HepG2 (cell line): ENCODE measurements at regions not wholly inside any gene's neighbourhood (a gene's known extent, or its start where the extent isn't known, plus 50 kb on each side); places are given as distances from the start of the nearest gene placed in this dataset.

Experiments used
- ATAC-seq: fragments of 200-7000 bp; cut with Tn5 transposase; 3 replicates; pipeline ENCODE4 v1.9.1; 2020; ENCODE audit warnings: mild to moderate bottlenecking, moderate library complexity
- BruUV-seq: library from RNA; stranded (reverse); fragments of 400-500 nt; replicated peaks from 2 replicates; lab custom pipeline; 2021; lab: Mats Ljungman, UMichigan
- CTCF ChIA-PET: fragments of 300-600 bp; formaldehyde crosslinking; extraction: SDS; loops from one replicate; lab custom pipeline; 2021; ENCODE audit warnings: low total read pairs, inconsistent platforms, low intra/inter-chr PET ratio; lab: Yijun Ruan, JAX
- POLR2A ChIA-PET: fragments of 350-600 bp; sonication (Branson Sonifier 250); formaldehyde crosslinking; loops from one replicate; lab custom pipeline; 2020; ENCODE audit warnings: antibody characterized with exemption, inconsistent platforms; lab: Yijun Ruan, JAX
- DNase-seq: peaks from one replicate; pipeline ENCODE4 v3.0.0-alpha.2; 2015; ENCODE audit warnings: low spot score
- FAIRE-seq: peaks from 3 replicates; lab custom pipeline; 2011; peaks lifted over from hg19 to GRCh38; lab: Jason Lieb, UNC
- H2AFZ ChIP-seq: one replicate; pipeline ENCODE4 v1.6.1; 2011; ENCODE audit warnings: low read length, inconsistent platforms
- H3K27ac ChIP-seq: fragments of 300-600 bp; 3 replicates; pipeline ENCODE4 v1.8.0; 2011; ENCODE audit warnings: mixed run types, mild to moderate bottlenecking, mixed read lengths, low read length, inconsistent platforms; ENCODE audit not compliant: insufficient read depth; ENCODE audit errors: extremely low read length
- H3K27me3 ChIP-seq, 2 experiments: fragments of 200-600 bp in 1 of 2; 2 replicates in 1 of 2; 3 replicates in 1 of 2; pipeline versions ENCODE4 v1.6.0 to v1.8.0; 2011; ENCODE audit warnings: low read length in 2 of 2, mild to moderate bottlenecking in 2 of 2, moderate library complexity in 2 of 2, inconsistent platforms in 1 of 2; ENCODE audit not compliant: insufficient read depth in 2 of 2, control insufficient read depth in 1 of 2
- H3K36me3 ChIP-seq, 2 experiments: fragments of 200-600 bp in 1 of 2; replicated peaks in 1 of 2; 2 replicates in 1 of 2; 3 replicates in 1 of 2; pipeline versions ENCODE4 v1.5.1 to v1.8.0; 2011; ENCODE audit warnings: low read length in 2 of 2, inconsistent platforms in 1 of 2; ENCODE audit not compliant: insufficient read depth in 2 of 2, control insufficient read depth in 1 of 2
- H3K4me1 ChIP-seq: 2 replicates; pipeline ENCODE4 v1.5.1; 2012; ENCODE audit warnings: low read length, inconsistent platforms; ENCODE audit not compliant: insufficient read depth
- H3K4me2 ChIP-seq: 2 replicates; pipeline ENCODE4 v1.6.0; 2011; ENCODE audit warnings: low read depth, low read length, inconsistent platforms
- H3K4me3 ChIP-seq, 3 experiments: fragments of 200-600 bp in 1 of 3; sonication (generic), shearing (Covaris generic) in 1 of 3; replicated peaks in 1 of 3; 2 replicates each; pipeline ENCODE4 v1.5.1; 2011 to 2016; ENCODE audit warnings: low read length in 3 of 3, inconsistent platforms in 2 of 3, low read depth in 2 of 3, mild to moderate bottlenecking in 2 of 3, control low read depth in 1 of 3, mixed read lengths in 1 of 3; ENCODE audit not compliant: insufficient read depth in 1 of 3
- H3K79me2 ChIP-seq: one replicate; pipeline ENCODE4 v1.6.1; 2011; ENCODE audit warnings: low read length, inconsistent platforms; ENCODE audit not compliant: insufficient read depth
- H3K9ac ChIP-seq: 2 replicates; pipeline ENCODE4 v1.6.0; 2011; ENCODE audit warnings: mild to moderate bottlenecking, low read depth, low read length, inconsistent platforms; ENCODE audit not compliant: insufficient read depth
- H3K9me3 ChIP-seq: 2 replicates; pipeline ENCODE4 v1.5.1; 2012; ENCODE audit warnings: mild to moderate bottlenecking, low read length
- H4K20me1 ChIP-seq: 2 replicates; pipeline ENCODE4 v1.6.0; 2011; ENCODE audit warnings: inconsistent platforms, mild to moderate bottlenecking, low read length, moderate library complexity; ENCODE audit not compliant: insufficient read depth
- EEA1 ChIP-seq: sonication (generic); formaldehyde crosslinking; IDR thresholded peaks from 2 replicates; pipeline ENCODE4 v1.5.1; 2020; ENCODE audit warnings: mild to moderate bottlenecking, missing genetic modification reagents, borderline replicate concordance
- GATAD2A ChIP-seq: IDR thresholded peaks from 2 replicates; pipeline ENCODE4 v1.6.1; 2016
- NR2C2 ChIP-seq: sonication (generic); formaldehyde crosslinking; IDR thresholded peaks from 2 replicates; pipeline ENCODE4 v1.4.0; 2020; ENCODE audit warnings: missing genetic modification reagents, mild to moderate bottlenecking, moderate library complexity, borderline replicate concordance
- PAX8 ChIP-seq: sonication (generic); formaldehyde crosslinking; IDR thresholded peaks from 2 replicates; pipeline ENCODE4 v1.8.0; 2022; ENCODE audit warnings: mild to moderate bottlenecking, missing genetic modification reagents, borderline replicate concordance
- WGBS: methylation state at CpG from one replicate; pipeline ENCODE4 v1.1.6; 2017; ENCODE audit warnings: low lambda C conversion rate; 5-methylcytosine and 5-hydroxymethylcytosine counted together
- in situ Hi-C: cut with HindIII; loops from 2 replicates; pipeline ENCODE4 v1.10.0; 2017; ENCODE audit warnings: low pct_unique_long_range_greater_than_20kb; ENCODE audit not compliant: extremely low pct_ligation_motif_present
- intact Hi-C: fragments of 100-400 bp; cut with micrococcal nuclease; formaldehyde crosslinking; loops from one replicate; pipeline ENCODE4 v1.10.0; 2022; ENCODE audit not compliant: unreplicated experiment
- TF ChIP-seq, protein P1 (sequence below): sonication (generic); formaldehyde crosslinking; IDR thresholded peaks from 2 replicates; pipeline ENCODE4 v1.4.0; 2020; ENCODE audit warnings: missing genetic modification reagents, borderline replicate concordance
- TF ChIP-seq, protein P2 (sequence below), 2 experiments: sonication (generic) in 1 of 2; formaldehyde crosslinking in 1 of 2; IDR thresholded peaks; 2 replicates each; pipeline versions ENCODE4 v1.4.0 to v1.6.1; 2018 to 2020; ENCODE audit warnings: missing genetic modification reagents in 2 of 2, borderline replicate concordance in 1 of 2, low read depth in 1 of 2, mild to moderate bottlenecking in 1 of 2, missing biosample characterization in 1 of 2
- TF ChIP-seq, protein P3 (sequence below): IDR thresholded peaks from 2 replicates; pipeline ENCODE4 v1.6.1; 2016; ENCODE audit warnings: mild to moderate bottlenecking

DNA sequence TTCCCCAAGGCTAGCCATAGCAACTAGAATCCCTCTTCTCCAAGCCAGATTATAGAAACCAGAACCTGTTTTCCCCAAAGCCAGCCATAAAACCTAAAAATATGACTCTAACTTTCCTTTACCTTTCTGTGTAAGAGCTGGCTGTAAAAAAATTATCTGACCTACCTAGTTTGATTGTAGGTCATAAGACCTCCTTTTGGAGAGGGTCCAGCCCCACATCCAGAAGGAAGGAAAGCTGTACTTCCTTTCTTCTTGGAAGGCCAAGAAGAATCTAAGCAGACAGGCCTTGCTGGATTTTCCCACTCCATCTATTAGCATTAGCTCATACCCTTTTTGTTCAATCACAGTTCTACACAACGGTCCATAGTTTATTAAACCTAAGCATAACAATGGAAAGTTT is 1006.3 kb downstream of the SORCS3 start (continued):
- TF ChIP-seq GATAD2A (CRISPR knock-in tag) (no peak), NR2C2 (CRISPR knock-in tag) (no peak)
- TF ChIP-seq, protein P1, sequence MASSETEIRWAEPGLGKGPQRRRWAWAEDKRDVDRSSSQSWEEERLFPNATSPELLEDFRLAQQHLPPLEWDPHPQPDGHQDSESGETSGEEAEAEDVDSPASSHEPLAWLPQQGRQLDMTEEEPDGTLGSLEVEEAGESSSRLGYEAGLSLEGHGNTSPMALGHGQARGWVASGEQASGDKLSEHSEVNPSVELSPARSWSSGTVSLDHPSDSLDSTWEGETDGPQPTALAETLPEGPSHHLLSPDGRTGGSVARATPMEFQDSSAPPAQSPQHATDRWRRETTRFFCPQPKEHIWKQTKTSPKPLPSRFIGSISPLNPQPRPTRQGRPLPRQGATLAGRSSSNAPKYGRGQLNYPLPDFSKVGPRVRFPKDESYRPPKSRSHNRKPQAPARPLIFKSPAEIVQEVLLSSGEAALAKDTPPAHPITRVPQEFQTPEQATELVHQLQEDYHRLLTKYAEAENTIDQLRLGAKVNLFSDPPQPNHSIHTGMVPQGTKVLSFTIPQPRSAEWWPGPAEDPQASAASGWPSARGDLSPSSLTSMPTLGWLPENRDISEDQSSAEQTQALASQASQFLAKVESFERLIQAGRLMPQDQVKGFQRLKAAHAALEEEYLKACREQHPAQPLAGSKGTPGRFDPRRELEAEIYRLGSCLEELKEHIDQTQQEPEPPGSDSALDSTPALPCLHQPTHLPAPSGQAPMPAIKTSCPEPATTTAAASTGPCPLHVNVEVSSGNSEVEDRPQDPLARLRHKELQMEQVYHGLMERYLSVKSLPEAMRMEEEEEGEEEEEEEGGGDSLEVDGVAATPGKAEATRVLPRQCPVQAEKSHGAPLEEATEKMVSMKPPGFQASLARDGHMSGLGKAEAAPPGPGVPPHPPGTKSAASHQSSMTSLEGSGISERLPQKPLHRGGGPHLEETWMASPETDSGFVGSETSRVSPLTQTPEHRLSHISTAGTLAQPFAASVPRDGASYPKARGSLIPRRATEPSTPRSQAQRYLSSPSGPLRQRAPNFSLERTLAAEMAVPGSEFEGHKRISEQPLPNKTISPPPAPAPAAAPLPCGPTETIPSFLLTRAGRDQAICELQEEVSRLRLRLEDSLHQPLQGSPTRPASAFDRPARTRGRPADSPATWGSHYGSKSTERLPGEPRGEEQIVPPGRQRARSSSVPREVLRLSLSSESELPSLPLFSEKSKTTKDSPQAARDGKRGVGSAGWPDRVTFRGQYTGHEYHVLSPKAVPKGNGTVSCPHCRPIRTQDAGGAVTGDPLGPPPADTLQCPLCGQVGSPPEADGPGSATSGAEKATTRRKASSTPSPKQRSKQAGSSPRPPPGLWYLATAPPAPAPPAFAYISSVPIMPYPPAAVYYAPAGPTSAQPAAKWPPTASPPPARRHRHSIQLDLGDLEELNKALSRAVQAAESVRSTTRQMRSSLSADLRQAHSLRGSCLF: no peak

DNA sequence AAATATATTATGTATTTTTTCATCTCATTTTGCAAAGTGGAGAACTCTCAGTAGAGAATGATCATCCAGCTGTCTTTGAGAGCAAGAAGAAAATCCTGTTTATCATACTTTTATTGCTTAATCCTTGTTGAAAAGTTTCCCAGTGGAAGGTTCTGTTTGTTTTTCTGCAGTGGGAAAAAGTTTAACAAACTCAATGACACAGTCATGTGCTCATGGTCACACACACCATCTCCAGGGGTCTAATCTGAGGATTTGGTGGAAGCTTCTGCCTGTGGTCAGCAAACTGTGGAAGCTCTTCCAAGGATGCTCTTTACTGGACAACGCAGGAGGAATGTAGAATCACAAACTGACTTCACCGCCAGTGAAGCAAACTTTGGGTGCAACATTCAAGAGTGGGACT is 1003.9 kb downstream of the SORCS3 start:
- no peak overlapping the region for H3K4me2 ChIP-seq
- ATAC-seq: no peak
- CTCF ChIA-PET: no interaction called here
- no peaks in the 10 kb centered on the region for H3K36me3 ChIP-seq
- 43% methylated on average over 1 of the region's 2 CpGs for WGBS
- BruUV-seq: no TSS peak
- no peak for TF ChIP-seq PAX8
- TF ChIP-seq, protein P2, sequence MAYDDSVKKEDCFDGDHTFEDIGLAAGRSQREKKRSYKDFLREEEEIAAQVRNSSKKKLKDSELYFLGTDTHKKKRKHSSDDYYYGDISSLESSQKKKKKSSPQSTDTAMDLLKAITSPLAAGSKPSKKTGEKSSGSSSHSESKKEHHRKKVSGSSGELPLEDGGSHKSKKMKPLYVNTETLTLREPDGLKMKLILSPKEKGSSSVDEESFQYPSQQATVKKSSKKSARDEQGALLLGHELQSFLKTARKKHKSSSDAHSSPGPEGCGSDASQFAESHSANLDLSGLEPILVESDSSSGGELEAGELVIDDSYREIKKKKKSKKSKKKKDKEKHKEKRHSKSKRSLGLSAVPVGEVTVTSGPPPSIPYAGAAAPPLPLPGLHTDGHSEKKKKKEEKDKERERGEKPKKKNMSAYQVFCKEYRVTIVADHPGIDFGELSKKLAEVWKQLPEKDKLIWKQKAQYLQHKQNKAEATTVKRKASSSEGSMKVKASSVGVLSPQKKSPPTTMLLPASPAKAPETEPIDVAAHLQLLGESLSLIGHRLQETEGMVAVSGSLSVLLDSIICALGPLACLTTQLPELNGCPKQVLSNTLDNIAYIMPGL (CRISPR knock-in tag; IDR thresholded peaks at IDR 0.05; ENCODE audit: borderline replicate concordance in 1 of 2, low read depth in 1 of 2): no peak
- TF ChIP-seq EEA1 (CRISPR knock-in tag): no peak
- TF ChIP-seq, protein P3, sequence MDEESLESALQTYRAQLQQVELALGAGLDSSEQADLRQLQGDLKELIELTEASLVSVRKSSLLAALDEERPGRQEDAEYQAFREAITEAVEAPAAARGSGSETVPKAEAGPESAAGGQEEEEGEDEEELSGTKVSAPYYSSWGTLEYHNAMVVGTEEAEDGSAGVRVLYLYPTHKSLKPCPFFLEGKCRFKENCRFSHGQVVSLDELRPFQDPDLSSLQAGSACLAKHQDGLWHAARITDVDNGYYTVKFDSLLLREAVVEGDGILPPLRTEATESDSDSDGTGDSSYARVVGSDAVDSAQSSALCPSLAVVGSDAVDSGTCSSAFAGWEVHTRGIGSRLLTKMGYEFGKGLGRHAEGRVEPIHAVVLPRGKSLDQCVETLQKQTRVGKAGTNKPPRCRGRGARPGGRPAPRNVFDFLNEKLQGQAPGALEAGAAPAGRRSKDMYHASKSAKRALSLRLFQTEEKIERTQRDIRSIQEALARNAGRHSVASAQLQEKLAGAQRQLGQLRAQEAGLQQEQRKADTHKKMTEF (CRISPR knock-in tag): no peak
- TF ChIP-seq, all 625 proteins: peak for 0
- Histone ChIP-seq H3K79me2 (no peaks in the 10 kb centered on the region), H3K4me1 (no peaks in the 10 kb centered on the region), H4K20me1 (no peaks in the 10 kb centered on the region), H2AFZ (no peak overlapping the region), H3K4me3 (no peak overlapping the region), H3K9me3 (peaks cover 65% of the 10 kb centered on the region), H3K9ac (no peak overlapping the region), H3K27ac (no peak overlapping the region), H3K27me3 (no peaks in the 10 kb centered on the region)
- intact Hi-C loops: no loop called here
- DNase-seq (no peak), FAIRE-seq (no peak)
- in situ Hi-C loops: no loop called here
- POLR2A ChIA-PET: no interaction called here
